Inflammatory macrophage (primary cell): ENCODE measurements at regions not wholly inside any gene's neighbourhood (a gene's known extent, or its start where the extent isn't known, plus 50 kb on each side); places are given as distances from the start of the nearest gene placed in this dataset.

Experiments used
- DNase-seq, 2 donors: peaks; one replicate each; pipeline ENCODE4 v3.0.0-alpha.2; 2020 to 2022

DNA sequence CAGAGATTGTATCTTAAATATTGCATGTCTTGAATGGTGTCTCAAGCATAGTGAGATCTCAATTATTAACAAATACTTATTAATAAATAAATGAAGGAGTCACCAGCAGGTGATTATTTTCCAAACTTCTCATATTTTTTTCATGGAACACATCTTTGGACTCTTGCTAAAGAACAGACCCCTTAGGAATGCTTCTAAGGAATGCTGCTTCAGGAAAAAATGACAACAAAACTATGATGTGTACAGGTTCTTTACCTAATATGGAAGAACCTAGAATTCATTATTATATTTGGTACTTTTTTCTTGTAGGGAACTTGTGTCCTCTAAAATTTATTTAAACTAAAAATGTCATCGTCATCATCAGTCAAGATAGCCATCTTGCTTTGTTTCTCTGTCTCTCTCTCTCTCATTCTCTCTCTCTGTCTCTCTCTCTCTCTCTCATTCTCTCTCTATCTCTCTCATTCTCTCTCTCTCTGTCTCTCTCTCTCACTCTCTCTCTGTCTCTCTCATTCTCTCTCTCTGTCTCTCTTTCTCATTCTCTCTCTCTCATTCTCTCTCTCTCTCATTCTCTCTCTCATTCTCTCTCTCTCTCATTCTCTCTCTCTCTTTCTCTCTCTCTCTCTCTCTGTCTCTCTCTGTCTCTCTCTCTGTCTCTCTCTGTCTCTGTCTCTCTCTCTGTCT lies 63.0 kb upstream of the ETS2 start:
- DNase-seq = no peak

- DNase-seq = no peak
Measured at GRCh38 chr21:38743772-38744529, 61.8 kb upstream of the ETS2 start.

GRCh38 chr21:38744861-38745260 lies 60.9 kb upstream of the ETS2 start:
- no peak for DNase-seq

GRCh38 chr21:38747810-38748209 lies 57.9 kb upstream of the ETS2 start:
- no peak for DNase-seq

DNA sequence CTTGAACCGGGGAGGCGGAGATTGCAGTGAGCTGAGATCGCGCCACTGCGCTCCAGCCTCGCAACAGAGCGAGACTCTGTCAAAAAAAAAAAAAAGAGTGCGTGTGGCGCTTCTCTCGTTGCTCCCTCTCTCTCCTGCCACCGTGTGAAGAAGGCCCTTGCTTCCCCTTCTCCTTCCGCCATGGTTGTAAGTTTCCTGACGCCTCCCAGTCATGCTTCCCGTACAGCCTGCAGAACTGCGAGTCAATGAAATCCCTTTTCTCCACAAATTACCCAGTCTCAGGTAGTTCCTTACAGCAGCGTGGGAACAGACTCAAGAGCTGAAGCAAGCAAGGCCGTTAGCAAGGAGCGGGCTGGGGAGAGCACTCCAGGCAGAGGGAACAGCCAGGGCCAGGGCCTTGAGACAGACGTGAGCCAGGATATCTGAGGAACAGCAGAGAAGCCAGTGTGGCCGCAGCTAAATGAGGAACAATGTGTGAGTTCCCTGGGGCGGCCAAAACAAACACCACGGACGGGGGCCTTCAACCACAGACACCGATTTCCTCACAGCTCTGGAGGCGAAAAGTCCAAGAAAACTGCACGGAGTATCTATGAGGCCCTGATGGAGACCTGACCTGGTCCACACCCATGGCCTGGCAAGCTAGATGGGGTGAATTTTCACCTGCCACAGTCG lies 54.2 kb upstream of the ETS2 start:
- DNase-seq = peak; percentile 85 to 88

- DNase-seq = no peak
Measured at GRCh38 chr21:38752051-38752505, 53.7 kb upstream of the ETS2 start.

DNA sequence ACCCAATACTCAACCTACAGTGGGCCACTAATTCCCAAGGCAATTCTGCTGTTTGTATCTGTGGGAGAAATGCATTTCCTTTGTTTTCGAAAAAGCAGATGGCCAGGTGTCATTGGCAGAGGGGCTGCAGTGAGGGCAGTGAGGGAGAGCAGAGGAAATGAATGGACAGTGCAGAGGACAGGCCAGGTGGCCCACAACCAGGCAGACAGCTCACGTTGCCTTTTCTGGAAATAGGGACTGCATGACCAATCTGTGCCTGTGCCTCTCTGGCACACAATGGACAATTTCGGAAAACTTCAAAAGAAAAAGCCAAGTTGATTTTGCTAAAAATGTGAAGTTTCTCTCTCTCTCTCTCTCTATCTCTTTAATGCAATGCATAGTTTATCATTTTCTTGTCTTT lies 52.6 kb upstream of the ETS2 start:
- no peak for DNase-seq

GRCh38 chr21:38753557-38753971 lies 52.2 kb upstream of the ETS2 start:
- DNase-seq = peak in 1 of 2 donors; percentile 66
